OCI-LY1 (cell line): ENCODE measurements at regions not wholly inside any gene's neighbourhood (a gene's known extent, or its start where the extent isn't known, plus 50 kb on each side); places are given as distances from the start of the nearest gene placed in this dataset.

Source experiments
- H2AFZ ChIP-seq: fragments of 200-600 bp; sonication (generic), shearing (Covaris generic); 2 replicates; pipeline ENCODE4 v1.6.0; 2014; ENCODE audit warnings: antibody characterized with exemption, mild to moderate bottlenecking, low read length
- H3F3A ChIP-seq: fragments of 200-600 bp; sonication (generic), shearing (Covaris generic); 2 replicates; pipeline ENCODE4 v1.6.0; 2014; ENCODE audit warnings: mild to moderate bottlenecking, antibody characterized with exemption, low read length, moderate library complexity; ENCODE audit not compliant: insufficient read depth
- H3K27ac ChIP-seq: fragments of 200-600 bp; sonication (generic); 2 replicates; pipeline ENCODE4 v1.5.1; 2014; ENCODE audit warnings: low read length, mixed run types, mild to moderate bottlenecking, low read depth; ENCODE audit not compliant: poor library complexity, severe bottlenecking
- H3K27me3 ChIP-seq: fragments of 200-600 bp; sonication (generic); 2 replicates; pipeline ENCODE4 v1.6.0; 2014; ENCODE audit warnings: antibody characterized with exemption, mild to moderate bottlenecking, low read length, moderate library complexity; ENCODE audit not compliant: insufficient read depth
- H3K36me3 ChIP-seq: fragments of 200-600 bp; sonication (generic); 2 replicates; pipeline ENCODE4 v1.6.1; 2014; ENCODE audit warnings: mild to moderate bottlenecking, antibody characterized with exemption, low read length, moderate library complexity, mixed read lengths; ENCODE audit not compliant: insufficient read depth
- H3K4me1 ChIP-seq: fragments of 200-600 bp; sonication (generic); 2 replicates; pipeline ENCODE4 v1.5.1; 2014; ENCODE audit warnings: mild to moderate bottlenecking, low read length, moderate library complexity; ENCODE audit not compliant: insufficient read depth, severe bottlenecking
- H3K4me2 ChIP-seq: fragments of 200-600 bp; sonication (generic), shearing (Covaris generic); 2 replicates; pipeline ENCODE4 v1.6.1; 2014; ENCODE audit warnings: low read length
- H3K4me3 ChIP-seq: fragments of 200-600 bp; sonication (generic); 2 replicates; pipeline ENCODE4 v1.5.1; 2014; ENCODE audit warnings: low read length, low read depth, mild to moderate bottlenecking, mixed read lengths; ENCODE audit not compliant: poor library complexity, severe bottlenecking
- H3K79me2 ChIP-seq: fragments of 200-600 bp; shearing (Covaris generic); 2 replicates; pipeline ENCODE4 v1.6.1; 2016; ENCODE audit warnings: mixed run types, low read length, mixed read lengths; ENCODE audit not compliant: insufficient read depth
- H3K9ac ChIP-seq: fragments of 200-600 bp; sonication (generic), shearing (Covaris generic); 2 replicates; pipeline ENCODE4 v1.6.1; 2014; ENCODE audit warnings: mild to moderate bottlenecking, low read length, mixed read lengths
- H3K9me2 ChIP-seq: fragments of 200-600 bp; sonication (generic), shearing (Covaris generic); 2 replicates; pipeline ENCODE4 v1.6.1; 2014; ENCODE audit warnings: low read depth, mild to moderate bottlenecking, low read length, mixed read lengths
- H3K9me3 ChIP-seq: fragments of 200-600 bp; shearing (Covaris generic); 2 replicates; pipeline ENCODE4 v1.6.1; 2014; ENCODE audit warnings: low read length, mixed read lengths
- H4K20me1 ChIP-seq: fragments of 200-600 bp; sonication (generic), shearing (Covaris generic); 2 replicates; pipeline ENCODE4 v1.6.0; 2016; ENCODE audit warnings: mild to moderate bottlenecking, low read length; ENCODE audit not compliant: insufficient read depth
- EZH2 ChIP-seq: fragments of 200-600 bp; sonication (generic), shearing (Covaris generic); IDR thresholded peaks from 2 replicates; pipeline ENCODE4 v1.8.0; 2017; ENCODE audit warnings: borderline replicate concordance, mixed run types, mild to moderate bottlenecking, antibody characterized with exemption, low read length, moderate library complexity, mixed read lengths
- TF ChIP-seq, protein P1 (sequence below): fragments of 200-600 bp; sonication (generic), shearing (Covaris generic); IDR thresholded peaks from 2 replicates; pipeline ENCODE4 v1.5.1; 2017; ENCODE audit warnings: mild to moderate bottlenecking, antibody characterized with exemption, low read length, moderate library complexity, mixed read lengths

GRCh38 chr17:77899498-77899897, 59.0 kb upstream of the TNRC6C start:
- TF ChIP-seq, protein P1, sequence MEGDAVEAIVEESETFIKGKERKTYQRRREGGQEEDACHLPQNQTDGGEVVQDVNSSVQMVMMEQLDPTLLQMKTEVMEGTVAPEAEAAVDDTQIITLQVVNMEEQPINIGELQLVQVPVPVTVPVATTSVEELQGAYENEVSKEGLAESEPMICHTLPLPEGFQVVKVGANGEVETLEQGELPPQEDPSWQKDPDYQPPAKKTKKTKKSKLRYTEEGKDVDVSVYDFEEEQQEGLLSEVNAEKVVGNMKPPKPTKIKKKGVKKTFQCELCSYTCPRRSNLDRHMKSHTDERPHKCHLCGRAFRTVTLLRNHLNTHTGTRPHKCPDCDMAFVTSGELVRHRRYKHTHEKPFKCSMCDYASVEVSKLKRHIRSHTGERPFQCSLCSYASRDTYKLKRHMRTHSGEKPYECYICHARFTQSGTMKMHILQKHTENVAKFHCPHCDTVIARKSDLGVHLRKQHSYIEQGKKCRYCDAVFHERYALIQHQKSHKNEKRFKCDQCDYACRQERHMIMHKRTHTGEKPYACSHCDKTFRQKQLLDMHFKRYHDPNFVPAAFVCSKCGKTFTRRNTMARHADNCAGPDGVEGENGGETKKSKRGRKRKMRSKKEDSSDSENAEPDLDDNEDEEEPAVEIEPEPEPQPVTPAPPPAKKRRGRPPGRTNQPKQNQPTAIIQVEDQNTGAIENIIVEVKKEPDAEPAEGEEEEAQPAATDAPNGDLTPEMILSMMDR: no peak
- no peak for TF ChIP-seq EZH2
- peaks cover under 1% of the 10 kb centered on the region; the same call in 1 of the 2 replicates for H3K27me3 ChIP-seq
- H3F3A ChIP-seq: no peaks in the 10 kb centered on the region
- no peaks in the 10 kb centered on the region for H3K36me3 ChIP-seq
- no peak overlapping the region for H3K4me3 ChIP-seq
- H3K9ac ChIP-seq: no peak overlapping the region
- no peak overlapping the region for H3K4me2 ChIP-seq
- no peak overlapping the region for H3K27ac ChIP-seq
- H3K79me2 ChIP-seq: no peaks in the 10 kb centered on the region
- H2AFZ ChIP-seq: no peak overlapping the region
- no peaks in the 10 kb centered on the region for H3K9me3 ChIP-seq
- no peaks in the 10 kb centered on the region for H3K4me1 ChIP-seq
- H3K9me2 ChIP-seq: no peaks in the 10 kb centered on the region
- H4K20me1 ChIP-seq: no peaks in the 10 kb centered on the region

- Histone ChIP-seq H3K27ac (no peak overlapping the region), H3K9me3 (no peaks in the 10 kb centered on the region), H4K20me1 (no peaks in the 10 kb centered on the region), H3K4me1 (no peaks in the 10 kb centered on the region), H3F3A (no peaks in the 10 kb centered on the region), H3K9ac (no peak overlapping the region), H3K79me2 (no peaks in the 10 kb centered on the region), H2AFZ (no peak overlapping the region), H3K4me3 (no peak overlapping the region), H3K4me2 (no peak overlapping the region), H3K27me3 (no peaks in the 10 kb centered on the region), H3K36me3 (no peaks in the 10 kb centered on the region), H3K9me2 (no peaks in the 10 kb centered on the region)
- TF ChIP-seq EZH2: no peak
- TF ChIP-seq, protein P1: no peak
Observed at GRCh38 chr17:77901481-77901880, 57.0 kb upstream of the TNRC6C start.

DNA sequence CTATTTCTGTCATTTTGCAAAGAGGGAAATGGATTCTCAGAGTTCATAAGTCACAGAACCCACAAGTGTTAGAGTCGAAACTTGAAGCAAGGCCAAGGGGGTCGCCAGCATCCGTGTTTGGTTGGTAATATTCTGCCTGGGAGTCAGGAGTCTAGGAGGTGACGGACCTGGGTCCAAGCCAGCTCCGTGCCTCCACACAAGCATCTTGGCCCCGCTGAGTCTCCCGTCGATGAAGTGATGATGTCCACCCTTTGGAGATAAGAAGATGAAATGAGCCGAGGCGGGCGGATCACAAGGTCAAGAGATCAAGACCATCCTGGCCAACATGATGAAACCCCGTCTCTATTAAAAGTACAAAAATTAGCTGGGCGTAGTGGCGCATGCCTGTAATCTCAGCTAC, 53.2 kb upstream of the TNRC6C start:
- H3K4me2 ChIP-seq: no peak overlapping the region
- TF ChIP-seq EZH2: no peak
- TF ChIP-seq, protein P1: no peak
- H3K36me3 ChIP-seq: no peaks in the 10 kb centered on the region
- no peak overlapping the region for H3K4me3 ChIP-seq
- no peaks in the 10 kb centered on the region for H3K79me2 ChIP-seq
- H3K27ac ChIP-seq: no peak overlapping the region
- H3K27me3 ChIP-seq: no peaks in the 10 kb centered on the region
- H4K20me1 ChIP-seq: no peaks in the 10 kb centered on the region
- no peak overlapping the region for H2AFZ ChIP-seq
- H3K9me3 ChIP-seq: no peaks in the 10 kb centered on the region
- H3F3A ChIP-seq: no peaks in the 10 kb centered on the region
- no peak overlapping the region for H3K9ac ChIP-seq
- H3K4me1 ChIP-seq: no peaks in the 10 kb centered on the region
- no peaks in the 10 kb centered on the region for H3K9me2 ChIP-seq
